ENCODE measurements at regions not wholly inside any gene's neighbourhood (a gene's known extent, or its start where the extent isn't known, plus 50 kb on each side); places are given as distances from the start of the nearest gene placed in this dataset.
A peak's percentile ranks its signal among the peaks of the same experiment; 100 is the strongest.

- no peak for DNase-seq (ENCODE audit: low read depth)
- H3K4me3 ChIP-seq (ENCODE audit: low read length): no peak overlapping the region
- TF ChIP-seq CTCF (conservative IDR thresholded peaks at IDR 0.05; ENCODE audit: low read length): no peak
These were observed 159.0 kb downstream of the TRMT11 start for GRCh38 chr6:126145351-126145750.

GRCh38 chr6:126147291-126147815, 161.0 kb downstream of the TRMT11 start:
- no peak for TF ChIP-seq CTCF (conservative IDR thresholded peaks at IDR 0.05; ENCODE audit: low read length)
- no peak overlapping the region for H3K4me3 ChIP-seq (ENCODE audit: low read length)

GRCh38 chr6:126148853-126149252, 162.5 kb downstream of the TRMT11 start:
- no peak overlapping the region for H3K4me3 ChIP-seq (ENCODE audit: low read length)
- DNase-seq (ENCODE audit: low read depth): no peak
- no peak for TF ChIP-seq CTCF (conservative IDR thresholded peaks at IDR 0.05; ENCODE audit: low read length)

More at GRCh38 chr6:126147291-126147815, 161.0 kb downstream of the TRMT11 start:
- DNase-seq (ENCODE audit: low read depth): no peak

GRCh38 chr6:126152372-126152745, 166.0 kb downstream of the TRMT11 start:
- DNase-seq (ENCODE audit: low read depth): no peak
- TF ChIP-seq CTCF (conservative IDR thresholded peaks at IDR 0.05; ENCODE audit: low read length): no peak
- H3K4me3 ChIP-seq (ENCODE audit: low read length): no peak overlapping the region

- peak; percentile 55 for DNase-seq (ENCODE audit: low read depth)
- no peak for TF ChIP-seq CTCF (conservative IDR thresholded peaks at IDR 0.05; ENCODE audit: low read length)
These were observed 167.3 kb downstream of the TRMT11 start for GRCh38 chr6:126153661-126154060.

GRCh38 chr6:126156973-126157372, 170.6 kb downstream of the TRMT11 start:
- no peak for DNase-seq (ENCODE audit: low read depth)
- TF ChIP-seq CTCF (conservative IDR thresholded peaks at IDR 0.05; ENCODE audit: low read length): no peak
- no peak overlapping the region for H3K4me3 ChIP-seq (ENCODE audit: low read length)

More at GRCh38 chr6:126153661-126154060, 167.3 kb downstream of the TRMT11 start:
- no peak overlapping the region for H3K4me3 ChIP-seq (ENCODE audit: low read length)

GRCh38 chr6:126167726-126168125, 172.2 kb upstream of the CENPW start:
- DNase-seq (ENCODE audit: low read depth): no peak
- H3K4me3 ChIP-seq (ENCODE audit: low read length): no peak overlapping the region
- TF ChIP-seq CTCF (conservative IDR thresholded peaks at IDR 0.05; ENCODE audit: low read length): no peak

All from AG10803 (cell line).